Loucy (cell line): ENCODE measurements at regions not wholly inside any gene's neighbourhood (a gene's known extent, or its start where the extent isn't known, plus 50 kb on each side); places are given as distances from the start of the nearest gene placed in this dataset.
"Not testable (repeated sequence)": the region's sequence is repeated elsewhere in the genome, so short reads cannot be mapped to it uniquely, and the experiment has no call there.

Experiments
- H2AFZ ChIP-seq: fragments of 200-600 bp; sonication (generic); 2 replicates; pipeline ENCODE4 v1.6.0; 2016; ENCODE audit warnings: antibody characterized with exemption, mild to moderate bottlenecking, low read length, moderate library complexity
- H3F3A ChIP-seq: fragments of 200-600 bp; 2 replicates; pipeline ENCODE4 v1.6.0; 2016; ENCODE audit warnings: antibody characterized with exemption, low read depth, mild to moderate bottlenecking
- H3K27me3 ChIP-seq: fragments of 200-600 bp; sonication (generic); 2 replicates; pipeline ENCODE4 v1.6.1; 2014; ENCODE audit warnings: low read length, mild to moderate bottlenecking; ENCODE audit not compliant: insufficient read depth, poor library complexity, severe bottlenecking
- H3K36me3 ChIP-seq: fragments of 200-600 bp; sonication (generic); 2 replicates; pipeline ENCODE4 v1.6.1; 2016; ENCODE audit warnings: low read length; ENCODE audit not compliant: insufficient read depth
- H3K4me1 ChIP-seq: fragments of 200-600 bp; sonication (generic); 2 replicates; pipeline ENCODE4 v1.5.1; 2014; ENCODE audit warnings: low read length, mild to moderate bottlenecking; ENCODE audit not compliant: insufficient read depth, poor library complexity, severe bottlenecking
- H3K4me2 ChIP-seq: fragments of 200-600 bp; sonication (generic); 2 replicates; pipeline ENCODE4 v1.6.0; 2014; ENCODE audit warnings: antibody characterized with exemption, low read length, low read depth, mild to moderate bottlenecking; ENCODE audit not compliant: poor library complexity, severe bottlenecking
- H3K4me3 ChIP-seq: fragments of 200-600 bp; sonication (generic); 2 replicates; pipeline ENCODE4 v1.5.1; 2014; ENCODE audit warnings: low read length, mild to moderate bottlenecking, mixed read lengths; ENCODE audit not compliant: poor library complexity, severe bottlenecking
- H3K79me2 ChIP-seq: fragments of 200-600 bp; sonication (generic); 2 replicates; pipeline ENCODE4 v1.6.1; 2014; ENCODE audit warnings: low read length; ENCODE audit not compliant: insufficient read depth
- H3K9ac ChIP-seq: fragments of 200-600 bp; sonication (generic); 2 replicates; pipeline ENCODE4 v1.6.0; 2014; ENCODE audit warnings: mild to moderate bottlenecking, low read depth, low read length, moderate library complexity; ENCODE audit not compliant: poor library complexity, severe bottlenecking
- H3K9me2 ChIP-seq: fragments of 200-600 bp; sonication (generic); replicated peaks from 2 replicates; pipeline ENCODE4 v1.6.1; 2016; ENCODE audit warnings: low read depth, low read length, mixed read lengths
- H3K9me3 ChIP-seq: fragments of 200-600 bp; sonication (generic); 2 replicates; pipeline ENCODE4 v1.6.1; 2014; ENCODE audit warnings: mild to moderate bottlenecking, antibody characterized with exemption, low read length, low read depth; ENCODE audit not compliant: insufficient read depth
- H4K20me1 ChIP-seq: fragments of 200-600 bp; sonication (generic); 2 replicates; pipeline ENCODE4 v1.6.0; 2014; ENCODE audit warnings: antibody characterized with exemption, low read length, mild to moderate bottlenecking; ENCODE audit not compliant: insufficient read depth, poor library complexity, severe bottlenecking
- CTCF ChIP-seq: fragments of 200-600 bp; sonication (generic); conservative IDR thresholded peaks from 2 replicates; pipeline ENCODE4 v1.5.1; 2014; ENCODE audit warnings: mild to moderate bottlenecking, antibody characterized with exemption, low read length
- EZH2phosphoT487 ChIP-seq: fragments of 200-600 bp; IDR thresholded peaks from 2 replicates; pipeline ENCODE4 v1.6.1; 2018; ENCODE audit warnings: antibody characterized with exemption, mild to moderate bottlenecking, moderate library complexity, borderline replicate concordance

GRCh38 chr12:92233346-92234015, 87.8 kb upstream of the BTG1 start:
- Histone ChIP-seq H3K9me2 (no peaks in the 10 kb centered on the region), H3K79me2 (no peaks in the 10 kb centered on the region)

GRCh38 chr12:92232371-92232932, 86.8 kb upstream of the BTG1 start:
- H3K4me3 ChIP-seq, H2AFZ ChIP-seq, H3K27me3 ChIP-seq, H3K9me3 ChIP-seq, H3K4me2 ChIP-seq, H3K9me2 ChIP-seq, H4K20me1 ChIP-seq, H3F3A ChIP-seq, H3K9ac ChIP-seq, H3K4me1 ChIP-seq, H3K79me2 ChIP-seq, H3K36me3 ChIP-seq: not testable (repeated sequence)

More at GRCh38 chr12:92233346-92234015, 87.8 kb upstream of the BTG1 start:
- Histone ChIP-seq H3K4me1 (peaks cover 5% of the 10 kb centered on the region), H3K4me2 (no peak overlapping the region), H4K20me1 (no peaks in the 10 kb centered on the region), H3K9me3 (no peaks in the 10 kb centered on the region), H3K36me3 (no peaks in the 10 kb centered on the region), H3K4me3 (no peak overlapping the region), H3K27me3 (no peaks in the 10 kb centered on the region), H2AFZ (no peak overlapping the region), H3K9ac (no peak overlapping the region), H3F3A (no peaks in the 10 kb centered on the region)
- TF ChIP-seq CTCF = no peak
- no peak for TF ChIP-seq EZH2phosphoT487

GRCh38 chr12:92231945-92232344, 86.3 kb upstream of the BTG1 start:
- H3K9me2 ChIP-seq, H3K4me1 ChIP-seq, H3K36me3 ChIP-seq, H3K27me3 ChIP-seq, H2AFZ ChIP-seq, H3K9ac ChIP-seq, H3F3A ChIP-seq, H3K79me2 ChIP-seq, H3K4me2 ChIP-seq, H3K4me3 ChIP-seq, H3K9me3 ChIP-seq, H4K20me1 ChIP-seq: not testable (repeated sequence)

GRCh38 chr12:92231532-92231931, 85.9 kb upstream of the BTG1 start:
- not testable (repeated sequence) for H3K36me3 ChIP-seq, H4K20me1 ChIP-seq, H3K4me2 ChIP-seq, H3K4me3 ChIP-seq, H3K4me1 ChIP-seq, H3K9ac ChIP-seq, H3K9me2 ChIP-seq, H3F3A ChIP-seq, H3K27me3 ChIP-seq, H3K9me3 ChIP-seq, H3K79me2 ChIP-seq, H2AFZ ChIP-seq
